HCT116 (cell line): ENCODE measurements at regions not wholly inside any gene's neighbourhood (a gene's known extent, or its start where the extent isn't known, plus 50 kb on each side); places are given as distances from the start of the nearest gene placed in this dataset.

Source experiments
- ATAC-seq: fragments of 200-7000 bp; cut with Tn5 transposase; 2 replicates; pipeline ENCODE4 v1.9.1; 2020; ENCODE audit warnings: mild to moderate bottlenecking, moderate library complexity
- BruUV-seq: library from RNA; stranded (reverse); fragments of 400-500 nt; replicated peaks from 2 replicates; lab custom pipeline; 2021; lab: Mats Ljungman, UMichigan
- CTCF ChIA-PET: fragments of 300-600 bp; sonication (Branson Sonifier 250); formaldehyde crosslinking; loops from one replicate; lab custom pipeline; 2021; ENCODE audit warnings: antibody characterized with exemption; lab: Charles Lee
- POLR2A ChIA-PET: fragments of 300-600, 350-600 bp; sonication (Branson Sonifier 250); formaldehyde crosslinking; loops from one replicate; lab custom pipeline; 2021; ENCODE audit warnings: antibody characterized with exemption; lab: Charles Lee
- RAD21 ChIA-PET, 2 experiments: fragments of 300-600 bp; sonication (Branson Sonifier 250); formaldehyde crosslinking; loops; one replicate each; lab custom pipeline; 2023; ENCODE audit warnings: low total read pairs in 2 of 2; ENCODE audit not compliant: uncharacterized antibody in 2 of 2, unreplicated experiment in 2 of 2, low non-redundant PET in 1 of 2; lab: Charles Lee
- DNase-seq: peaks from one replicate; pipeline ENCODE4 v3.0.0-alpha.2; 2010; ENCODE audit warnings: low read depth, low spot score
- H2AFZ ChIP-seq: fragments of 200-600 bp; shearing (Covaris generic), sonication (generic); 2 replicates; pipeline ENCODE4 v1.6.1; 2017; ENCODE audit warnings: low read depth, mixed run types, mixed read lengths, antibody characterized with exemption, low read length; ENCODE audit not compliant: poor library complexity, severe bottlenecking
- H3K27ac ChIP-seq: 2 replicates; pipeline ENCODE4 v1.5.1; 2012; ENCODE audit warnings: low read depth, low read length
- H3K27me3 ChIP-seq: fragments of 200-600 bp; sonication (generic); 2 replicates; pipeline ENCODE4 v1.6.1; 2016; ENCODE audit warnings: mixed run types, low read length, mixed read lengths; ENCODE audit not compliant: insufficient read depth
- H3K36me3 ChIP-seq, 2 experiments: fragments of 200-500 bp in 1 of 2; fragments of 200-600 bp in 1 of 2; sonication (Bioruptor generic) in 1 of 2; sonication (generic) in 1 of 2; 2 replicates each; pipeline versions ENCODE4 v1.5.1 to v1.6.1; 2014 to 2016; ENCODE audit warnings: low read length in 2 of 2, inconsistent platforms in 1 of 2, mixed read lengths in 1 of 2, mixed run types in 1 of 2; ENCODE audit not compliant: insufficient read depth in 2 of 2, control insufficient read depth in 1 of 2
- H3K4me1 ChIP-seq, 2 experiments: fragments of 200-600 bp in 1 of 2; sonication (generic) in 1 of 2; 2 replicates each; pipeline versions ENCODE4 v1.5.1 to v1.6.1; 2012 to 2017; ENCODE audit warnings: low read length in 2 of 2, inconsistent platforms in 1 of 2, mild to moderate bottlenecking in 1 of 2, mixed read lengths in 1 of 2, mixed run types in 1 of 2, moderate library complexity in 1 of 2; ENCODE audit not compliant: insufficient read depth in 2 of 2, control insufficient read depth in 1 of 2
- H3K4me2 ChIP-seq: fragments of 200-600 bp; sonication (generic); 2 replicates; pipeline ENCODE4 v1.6.1; 2017; ENCODE audit warnings: mixed run types, low read length, mixed read lengths
- H3K4me3 ChIP-seq, 2 experiments: fragments of 200-600 bp in 1 of 2; sonication (generic) in 1 of 2; replicated peaks in 1 of 2; 2 replicates each; pipeline ENCODE4 v1.5.1; 2011 to 2016; ENCODE audit warnings: low read length in 2 of 2, control low read depth in 1 of 2, low read depth in 1 of 2, mild to moderate bottlenecking in 1 of 2, mixed read lengths in 1 of 2, mixed run types in 1 of 2
- H3K79me2 ChIP-seq: fragments of 200-600 bp; sonication (generic); 2 replicates; pipeline ENCODE4 v1.6.1; 2017; ENCODE audit warnings: mild to moderate bottlenecking, mixed run types, low read length, moderate library complexity, mixed read lengths; ENCODE audit not compliant: insufficient read depth
- H3K9ac ChIP-seq: fragments of 200-600 bp; sonication (generic); 2 replicates; pipeline ENCODE4 v1.6.1; 2016; ENCODE audit warnings: low read length, mixed read lengths
- H3K9me2 ChIP-seq: fragments of 200-600 bp; sonication (generic), shearing (Covaris generic); 2 replicates; pipeline ENCODE4 v1.6.1; 2017; ENCODE audit warnings: mixed run types, mild to moderate bottlenecking, moderate library complexity; ENCODE audit not compliant: insufficient read depth
- H3K9me3 ChIP-seq, 2 experiments: fragments of 200-500 bp in 1 of 2; fragments of 200-600 bp in 1 of 2; sonication (Bioruptor generic) in 1 of 2; sonication (generic) in 1 of 2; 2 replicates each; pipeline ENCODE4 v1.6.1; 2014 to 2017; ENCODE audit warnings: low read length in 2 of 2, mixed read lengths in 2 of 2, inconsistent platforms in 1 of 2, low read depth in 1 of 2, mild to moderate bottlenecking in 1 of 2, mixed run types in 1 of 2, moderate library complexity in 1 of 2; ENCODE audit not compliant: control insufficient read depth in 1 of 2, insufficient read depth in 1 of 2
- H4K20me1 ChIP-seq: fragments of 200-600 bp; sonication (generic), shearing (Covaris generic); 2 replicates; pipeline ENCODE4 v1.6.1; 2017; ENCODE audit warnings: mixed run types, mild to moderate bottlenecking, moderate library complexity; ENCODE audit not compliant: insufficient read depth
- CBX3 ChIP-seq: IDR thresholded peaks from 2 replicates; pipeline ENCODE4 v1.6.1; 2012; ENCODE audit warnings: low read depth
- CEBPB ChIP-seq: IDR thresholded peaks from 2 replicates; pipeline ENCODE4 v1.6.1; 2012; ENCODE audit warnings: low read depth
- CTCF ChIP-seq, 3 experiments: fragments of 200-600 bp in 1 of 3; sonication (generic) in 1 of 3; IDR thresholded peaks in 2 of 3; conservative IDR thresholded peaks in 1 of 3; 2 replicates each; pipeline ENCODE4 v1.5.1; 2012 to 2017; ENCODE audit warnings: low read depth in 2 of 3, low read length in 2 of 3, antibody characterized with exemption in 1 of 3, borderline replicate concordance in 1 of 3, control low read depth in 1 of 3, mild to moderate bottlenecking in 1 of 3, mixed read lengths in 1 of 3, mixed run types in 1 of 3, moderate library complexity in 1 of 3; ENCODE audit not compliant: insufficient read depth in 1 of 3
- EGR1 ChIP-seq: IDR thresholded peaks from 2 replicates; pipeline ENCODE4 v1.6.1; 2012; ENCODE audit warnings: low read depth
- ELF1 ChIP-seq: IDR thresholded peaks from 2 replicates; pipeline ENCODE4 v1.6.1; 2012; ENCODE audit warnings: low read depth, borderline replicate concordance
- EZH2phosphoT487 ChIP-seq: fragments of 200-600 bp; IDR thresholded peaks from 2 replicates; pipeline ENCODE4 v1.6.1; 2018; ENCODE audit warnings: antibody characterized with exemption, borderline replicate concordance
- FOSL1 ChIP-seq: IDR thresholded peaks from 2 replicates; pipeline ENCODE4 v1.6.1; 2012; ENCODE audit warnings: low read depth
- JUND ChIP-seq: IDR thresholded peaks from 2 replicates; pipeline ENCODE4 v1.6.1; 2012
- MAX ChIP-seq: IDR thresholded peaks from 2 replicates; pipeline ENCODE4 v1.6.1; 2012
- SIN3A ChIP-seq: IDR thresholded peaks from 2 replicates; pipeline ENCODE4 v1.6.1; 2012; ENCODE audit warnings: low read depth
- SP1 ChIP-seq: IDR thresholded peaks from 2 replicates; pipeline ENCODE4 v1.6.1; 2012; ENCODE audit warnings: low read depth
- SRF ChIP-seq: IDR thresholded peaks from 2 replicates; pipeline ENCODE4 v1.6.1; 2012; ENCODE audit warnings: low read depth
- TCF7L2 ChIP-seq: IDR thresholded peaks from 2 replicates; pipeline ENCODE4 v1.7.0; 2011; ENCODE audit warnings: borderline replicate concordance, inconsistent platforms; ENCODE audit not compliant: insufficient read depth, insufficient read length; ENCODE audit errors: extremely low read depth
- YY1 ChIP-seq: IDR thresholded peaks from 2 replicates; pipeline ENCODE4 v1.6.1; 2011; ENCODE audit warnings: low read length, low read depth, moderate library complexity, mild to moderate bottlenecking; ENCODE audit not compliant: insufficient replicate concordance; ENCODE audit errors: extremely low read depth
- ZNF274 ChIP-seq: fragments of 200-500 bp; sonication (Bioruptor generic); IDR thresholded peaks from 2 replicates; pipeline ENCODE4 v1.6.1; 2014; ENCODE audit warnings: mild to moderate bottlenecking, low read depth, low read length, inconsistent platforms
- intact Hi-C: fragments of 100-400 bp; cut with micrococcal nuclease; formaldehyde crosslinking; loops from 2 replicates; pipeline ENCODE4 v1.10.0; 2022
- TF ChIP-seq, protein P1 (sequence below): IDR thresholded peaks from 2 replicates; pipeline ENCODE4 v1.6.1; 2012

- Histone ChIP-seq H3K79me2 (no peaks in the 10 kb centered on the region), H2AFZ (no peak overlapping the region), H3K9ac (no peak overlapping the region), H3K27ac (no peak overlapping the region), H3K9me2 (no peaks in the 10 kb centered on the region), H3K4me2 (no peak overlapping the region), H3K4me3 (no peak overlapping the region), H3K9me3 (no peaks in the 10 kb centered on the region), H3K27me3 (peaks cover 18% of the 10 kb centered on the region), H4K20me1 (no peaks in the 10 kb centered on the region), H3K36me3 (no peaks in the 10 kb centered on the region), H3K4me1 (no peaks in the 10 kb centered on the region)
- intact Hi-C loops = no loop called here
- ChIA-PET RAD21 (no interaction called here), POLR2A (no interaction called here), CTCF (no interaction called here)
- DNase-seq (no peak), ATAC-seq (no peak)
- no TSS peak for BruUV-seq
- TF ChIP-seq FOSL1 = no peak
- TF ChIP-seq SIN3A = no peak
- TF ChIP-seq SP1 = no peak
- no peak for TF ChIP-seq CBX3
- TF ChIP-seq JUND = no peak
- no peak for TF ChIP-seq SRF
- TF ChIP-seq EGR1 = no peak
- no peak for TF ChIP-seq ZNF274
- TF ChIP-seq CTCF (IDR thresholded peaks at IDR 0.05 in 2 of 3, conservative IDR thresholded peaks at IDR 0.05 in 1 of 3; ENCODE audit: borderline replicate concordance in 1 of 3, insufficient read depth in 1 of 3, low read depth in 2 of 3, low read length in 2 of 3) = no peak
- no peak for TF ChIP-seq TCF7L2
- TF ChIP-seq ELF1 = no peak
These were observed 285.9 kb downstream of the NDUFA10 start for GRCh38 chr2:239739206-239739605.

DNA sequence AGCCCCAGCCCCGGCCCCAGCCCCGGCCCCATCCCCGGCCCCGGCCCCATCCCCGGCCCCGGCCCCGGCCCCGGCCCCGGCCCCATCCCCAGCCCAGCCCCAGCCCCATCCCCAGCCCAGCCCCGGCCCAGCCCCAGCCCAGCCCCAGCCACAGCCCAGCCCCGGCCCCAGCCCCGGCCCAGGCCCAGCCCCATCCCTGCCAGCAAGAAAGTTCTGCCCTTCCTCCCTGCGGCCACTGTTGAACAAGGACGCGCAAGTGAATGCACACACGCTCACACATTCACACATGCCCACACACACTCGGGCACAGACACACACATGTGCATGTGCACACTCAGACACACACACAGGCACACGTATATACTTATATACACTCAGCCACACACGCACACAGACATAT lies 287.0 kb downstream of the NDUFA10 start:
- no peaks in the 10 kb centered on the region for H3K9me2 ChIP-seq
- ChIA-PET CTCF (no interaction called here), POLR2A (no interaction called here), RAD21 (no interaction called here)
- DNase-seq (no peak), ATAC-seq (no peak)
- H3K9ac ChIP-seq = no peak overlapping the region
- H3K27me3 ChIP-seq = peaks cover 18% of the 10 kb centered on the region
- H4K20me1 ChIP-seq = no peaks in the 10 kb centered on the region
- no peaks in the 10 kb centered on the region for H3K4me1 ChIP-seq
- intact Hi-C loops = no loop called here
- no peak overlapping the region for H2AFZ ChIP-seq
- no TSS peak for BruUV-seq
- H3K36me3 ChIP-seq = no peaks in the 10 kb centered on the region
- H3K79me2 ChIP-seq = no peaks in the 10 kb centered on the region
- no peak for TF ChIP-seq MAX
- no peak for TF ChIP-seq SIN3A
- no peak for TF ChIP-seq EZH2phosphoT487
- TF ChIP-seq ZNF274 = no peak
- no peak for TF ChIP-seq ELF1
- no peak for TF ChIP-seq YY1
- no peak for TF ChIP-seq CEBPB
- TF ChIP-seq, protein P1, sequence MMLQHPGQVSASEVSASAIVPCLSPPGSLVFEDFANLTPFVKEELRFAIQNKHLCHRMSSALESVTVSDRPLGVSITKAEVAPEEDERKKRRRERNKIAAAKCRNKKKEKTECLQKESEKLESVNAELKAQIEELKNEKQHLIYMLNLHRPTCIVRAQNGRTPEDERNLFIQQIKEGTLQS = no peak
- H3K27ac ChIP-seq = no peak overlapping the region
- H3K9me3 ChIP-seq = no peaks in the 10 kb centered on the region
- no peak overlapping the region for H3K4me2 ChIP-seq
- H3K4me3 ChIP-seq = no peak overlapping the region
